AG09309 (cell line): ENCODE measurements at regions not wholly inside any gene's neighbourhood (a gene's known extent, or its start where the extent isn't known, plus 50 kb on each side); places are given as distances from the start of the nearest gene placed in this dataset.

Source experiments
- DNase-seq: peaks from one replicate; pipeline ENCODE4 v3.0.0-alpha.2; 2010; ENCODE audit warnings: low read depth
- H3K4me3 ChIP-seq: 2 replicates; pipeline ENCODE4 v1.5.1; 2011; ENCODE audit warnings: mild to moderate bottlenecking, low read depth, low read length, moderate library complexity; ENCODE audit not compliant: control insufficient read depth
- CTCF ChIP-seq: IDR thresholded peaks from 2 replicates; pipeline ENCODE4 v1.5.1; 2011; ENCODE audit warnings: mild to moderate bottlenecking, low read depth, low read length, inconsistent platforms; ENCODE audit not compliant: insufficient read depth, control insufficient read depth; ENCODE audit errors: missing control alignments

- no peak overlapping the region for H3K4me3 ChIP-seq
- DNase-seq, result no peak
- no peak for TF ChIP-seq CTCF
Measured at GRCh38 chr12:71029302-71029701, 108.8 kb upstream of the PTPRR start.

- no peak overlapping the region for H3K4me3 ChIP-seq
- TF ChIP-seq CTCF, result no peak
- no peak for DNase-seq
Measured at GRCh38 chr12:71027856-71028255, 107.3 kb upstream of the PTPRR start.

GRCh38 chr12:71024827-71025226, 104.3 kb upstream of the PTPRR start:
- TF ChIP-seq CTCF, result no peak
- DNase-seq, result no peak
- no peak overlapping the region for H3K4me3 ChIP-seq

GRCh38 chr12:71024281-71024680, 103.7 kb upstream of the PTPRR start:
- TF ChIP-seq CTCF, result no peak
- H3K4me3 ChIP-seq, result no peak overlapping the region
- DNase-seq, result no peak

- no peak for TF ChIP-seq CTCF
- H3K4me3 ChIP-seq, result no peak overlapping the region
- no peak for DNase-seq
Measured at GRCh38 chr12:71021491-71021890, 101.0 kb upstream of the PTPRR start.

GRCh38 chr12:71019282-71019831, 98.8 kb upstream of the PTPRR start:
- no peak for TF ChIP-seq CTCF
- no peak overlapping the region for H3K4me3 ChIP-seq
- DNase-seq, result no peak

GRCh38 chr12:71018682-71019081, 98.1 kb upstream of the PTPRR start:
- H3K4me3 ChIP-seq, result no peak overlapping the region
- DNase-seq, result no peak
- no peak for TF ChIP-seq CTCF
